NCI-H1436 treated with DMSO at 0.1 percent for 48 hours (cell line): ENCODE measurements at regions not wholly inside any gene's neighbourhood (a gene's known extent, or its start where the extent isn't known, plus 50 kb on each side); places are given as distances from the start of the nearest gene placed in this dataset.
A peak's percentile ranks its signal among the peaks of the same experiment; 100 is the strongest.

Experiments used
- DNase-seq: peaks from one replicate; lab custom pipeline; 2025; lab: John Stamatoyannopoulos, UW

DNA sequence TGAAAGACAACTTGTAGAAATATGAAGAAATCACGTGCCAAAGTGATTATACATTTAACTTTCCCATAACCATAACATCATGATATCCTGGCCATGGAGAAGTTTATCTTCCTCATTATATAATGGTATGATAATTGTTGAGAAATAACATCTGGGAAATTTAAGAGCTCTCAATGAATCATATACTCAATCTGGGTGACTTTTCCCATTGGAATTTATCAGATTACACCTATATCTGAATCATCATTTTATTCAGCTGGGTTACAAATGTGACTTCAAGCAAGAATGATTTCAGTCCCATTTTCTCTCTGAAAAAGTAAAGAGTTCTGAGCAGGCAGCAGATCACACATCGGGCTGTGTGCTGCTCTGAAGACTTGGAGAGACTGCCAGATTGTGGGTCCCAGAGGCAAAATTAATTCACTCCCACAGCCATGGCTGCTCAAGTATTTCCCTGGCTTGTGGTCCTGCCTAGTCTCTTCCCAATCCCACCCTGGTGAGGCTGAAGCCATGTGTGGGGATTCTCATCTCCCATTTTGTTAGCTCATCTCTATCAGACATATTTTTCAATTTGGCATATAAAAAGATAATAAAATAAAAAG lies 278.0 kb downstream of the MRPL39 start:
- no peak for DNase-seq

DNA sequence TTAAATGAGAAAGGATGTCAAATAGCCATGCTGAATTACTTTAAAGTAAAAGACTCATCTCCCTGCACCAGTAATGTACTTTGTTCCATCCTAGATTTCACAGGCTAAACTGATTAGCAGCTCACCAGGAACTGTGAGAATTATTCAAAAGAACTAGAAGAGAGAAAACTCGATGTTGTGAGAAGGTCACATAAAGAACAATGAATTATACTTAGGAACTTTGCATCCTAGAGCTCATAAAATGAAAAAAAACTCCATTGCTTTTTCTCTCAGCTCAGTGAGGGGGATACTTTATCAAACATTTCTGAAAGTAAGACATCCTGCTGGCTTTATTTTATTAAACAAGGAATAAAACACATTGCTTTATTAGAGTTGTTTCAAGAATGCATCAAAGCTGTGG lies 278.5 kb downstream of the MRPL39 start:
- DNase-seq = no peak

DNA sequence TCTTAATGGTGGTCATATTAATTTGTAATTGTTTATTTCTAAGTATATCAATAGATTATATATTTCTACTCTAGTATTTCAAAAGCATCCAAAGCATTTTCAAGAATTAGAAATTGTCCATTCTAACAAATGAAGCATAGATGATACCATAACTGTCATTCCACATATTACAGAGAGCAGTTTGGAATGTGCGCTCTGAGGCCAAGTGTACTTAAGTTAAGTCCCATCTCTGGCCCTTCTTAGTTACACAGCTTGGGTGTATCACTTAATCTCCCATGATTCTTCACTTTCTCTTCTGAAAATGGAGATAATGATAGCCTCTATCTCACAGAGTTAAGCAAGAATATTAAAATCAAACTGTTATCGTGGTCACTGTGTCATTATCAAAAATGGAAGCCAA lies 281.1 kb downstream of the MRPL39 start:
- DNase-seq = no peak

DNA sequence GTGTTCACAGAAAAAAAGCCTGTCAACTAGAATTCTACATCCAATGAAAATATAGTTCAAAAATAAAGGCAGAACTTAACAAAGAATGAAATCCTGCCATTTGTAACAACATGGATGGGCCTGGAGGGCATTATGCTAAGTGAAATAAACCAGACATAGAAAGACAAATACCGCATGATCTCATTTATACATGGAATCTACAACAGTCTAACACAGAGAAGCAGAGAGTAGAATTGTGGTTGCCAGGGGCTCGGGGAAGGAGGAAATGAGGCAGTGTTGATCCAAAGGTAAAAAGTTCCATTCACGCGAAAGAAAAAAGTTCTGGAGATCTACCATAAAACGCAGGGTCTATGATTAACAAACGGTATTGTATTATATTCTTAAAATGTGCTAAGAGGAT lies 282.6 kb downstream of the MRPL39 start:
- no peak for DNase-seq

DNA sequence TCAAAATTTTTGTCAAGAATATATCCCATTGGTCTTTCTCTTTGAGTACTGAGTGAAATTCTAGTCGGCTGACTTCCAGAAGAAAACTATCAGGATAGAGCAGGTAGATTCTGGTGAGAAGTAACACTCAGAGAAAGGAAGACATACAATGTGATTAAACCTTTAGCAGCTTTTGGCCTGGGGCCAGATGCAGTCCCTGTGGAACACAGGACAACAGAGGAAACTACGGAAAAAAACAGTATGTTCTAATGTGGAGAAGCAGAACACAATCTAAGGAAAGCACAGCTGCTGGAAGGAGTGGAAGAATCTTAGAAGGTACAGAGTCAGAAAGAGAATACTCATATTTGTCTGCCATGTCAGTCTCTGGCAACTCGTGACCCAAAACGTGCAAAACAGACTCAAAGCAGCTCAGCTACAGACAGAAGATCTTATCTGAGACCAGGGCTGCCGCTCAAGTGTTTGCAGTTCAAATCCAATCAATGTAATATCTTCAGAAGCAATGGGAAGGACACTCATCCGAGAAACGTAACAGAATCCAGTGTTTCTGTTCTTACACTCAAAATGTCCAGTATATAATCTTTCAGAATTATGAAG lies 283.8 kb downstream of the MRPL39 start:
- DNase-seq = no peak

DNA sequence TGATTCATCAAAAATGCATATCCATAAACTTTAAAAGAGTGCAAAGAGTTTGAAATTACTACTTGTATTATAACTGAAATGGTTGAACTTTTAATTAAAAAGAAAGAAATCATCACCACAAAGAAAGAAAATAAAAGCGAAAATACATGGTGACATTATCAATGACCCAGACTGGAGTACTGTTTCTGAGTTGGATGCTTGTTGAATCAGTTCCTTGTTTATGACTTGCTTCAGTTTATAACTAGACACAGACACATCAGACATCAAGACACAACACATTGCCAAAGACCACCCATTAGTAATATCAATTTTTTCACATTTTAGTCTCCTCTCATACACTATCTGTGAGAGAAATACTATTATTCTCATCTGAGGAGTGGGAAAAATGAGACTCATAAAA lies 293.0 kb downstream of the MRPL39 start:
- DNase-seq = no peak

DNA sequence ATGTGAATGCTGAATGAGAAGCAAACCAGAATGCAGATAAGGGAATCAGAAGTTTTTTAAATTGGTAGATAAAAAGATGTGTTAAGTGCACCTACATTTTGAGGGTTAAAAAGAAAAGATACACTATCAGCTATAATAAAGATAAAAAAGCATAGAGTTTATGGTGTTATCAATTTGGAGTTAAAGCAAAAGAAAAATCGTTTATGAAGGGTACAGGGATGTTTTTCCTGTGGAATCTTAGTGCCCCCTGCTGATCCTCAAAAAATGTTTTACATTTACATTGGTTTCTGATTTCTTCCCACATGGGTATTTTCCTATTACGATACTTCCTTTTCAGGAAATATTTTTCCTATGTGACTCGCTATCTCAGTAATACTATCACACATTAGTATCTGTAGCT lies 293.5 kb downstream of the MRPL39 start:
- DNase-seq = no peak

DNA sequence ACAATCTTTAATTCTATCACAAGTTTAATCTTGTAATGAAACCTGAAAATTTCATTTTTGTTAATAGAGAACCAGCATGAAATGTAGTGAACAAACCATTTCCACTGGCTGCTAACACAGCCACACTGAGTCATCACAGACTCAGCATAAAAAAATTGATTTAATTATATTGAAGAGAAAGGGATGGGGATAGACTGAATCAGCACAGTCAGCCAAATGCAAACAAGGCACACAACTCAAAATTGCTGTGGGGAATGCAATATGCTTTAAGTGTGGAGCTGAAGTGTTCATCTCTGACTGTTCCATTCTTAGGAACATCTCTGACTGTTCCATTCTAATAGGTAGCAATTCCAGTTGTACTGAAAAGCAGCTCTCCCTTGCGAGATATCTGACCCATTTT lies 299.8 kb downstream of the MRPL39 start:
- no peak for DNase-seq

DNA sequence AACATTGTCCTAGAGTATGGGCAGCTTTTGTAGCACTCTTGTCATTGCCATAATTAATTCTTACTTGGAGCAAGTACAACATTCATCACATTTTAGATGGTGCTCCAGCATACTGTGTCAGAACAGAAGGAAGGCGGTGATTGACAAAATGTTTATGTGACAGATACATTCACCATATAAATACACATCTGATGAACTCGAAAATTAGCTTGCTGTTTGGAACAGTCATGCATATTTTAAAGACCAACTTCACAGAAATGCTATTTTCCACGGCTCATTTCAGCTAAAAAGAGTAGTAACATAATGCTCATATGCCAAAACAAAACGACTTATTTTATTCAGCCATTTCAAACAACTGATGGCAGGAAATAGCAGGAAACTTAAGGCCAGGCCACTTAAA lies 302.7 kb downstream of the MRPL39 start:
- no peak for DNase-seq

DNA sequence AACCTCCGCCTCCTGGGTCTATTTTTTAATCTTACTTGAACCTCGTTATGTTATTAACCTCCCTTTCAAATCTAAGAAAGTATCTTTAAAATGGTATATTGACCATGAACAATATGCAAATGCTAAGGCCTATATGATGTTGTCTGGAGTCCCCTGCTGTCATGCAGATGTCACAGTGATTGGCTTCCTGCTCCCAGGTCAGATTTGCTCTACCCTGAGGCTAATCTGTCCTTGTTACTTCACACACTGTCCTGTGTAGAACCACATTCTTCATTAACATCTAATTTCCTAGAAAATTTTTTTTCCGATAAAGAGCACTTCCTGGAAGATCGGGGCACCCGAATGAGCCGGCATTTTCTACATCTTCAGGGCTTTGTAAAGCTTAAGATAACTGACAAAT lies 306.6 kb downstream of the MRPL39 start:
- DNase-seq = no peak

DNA sequence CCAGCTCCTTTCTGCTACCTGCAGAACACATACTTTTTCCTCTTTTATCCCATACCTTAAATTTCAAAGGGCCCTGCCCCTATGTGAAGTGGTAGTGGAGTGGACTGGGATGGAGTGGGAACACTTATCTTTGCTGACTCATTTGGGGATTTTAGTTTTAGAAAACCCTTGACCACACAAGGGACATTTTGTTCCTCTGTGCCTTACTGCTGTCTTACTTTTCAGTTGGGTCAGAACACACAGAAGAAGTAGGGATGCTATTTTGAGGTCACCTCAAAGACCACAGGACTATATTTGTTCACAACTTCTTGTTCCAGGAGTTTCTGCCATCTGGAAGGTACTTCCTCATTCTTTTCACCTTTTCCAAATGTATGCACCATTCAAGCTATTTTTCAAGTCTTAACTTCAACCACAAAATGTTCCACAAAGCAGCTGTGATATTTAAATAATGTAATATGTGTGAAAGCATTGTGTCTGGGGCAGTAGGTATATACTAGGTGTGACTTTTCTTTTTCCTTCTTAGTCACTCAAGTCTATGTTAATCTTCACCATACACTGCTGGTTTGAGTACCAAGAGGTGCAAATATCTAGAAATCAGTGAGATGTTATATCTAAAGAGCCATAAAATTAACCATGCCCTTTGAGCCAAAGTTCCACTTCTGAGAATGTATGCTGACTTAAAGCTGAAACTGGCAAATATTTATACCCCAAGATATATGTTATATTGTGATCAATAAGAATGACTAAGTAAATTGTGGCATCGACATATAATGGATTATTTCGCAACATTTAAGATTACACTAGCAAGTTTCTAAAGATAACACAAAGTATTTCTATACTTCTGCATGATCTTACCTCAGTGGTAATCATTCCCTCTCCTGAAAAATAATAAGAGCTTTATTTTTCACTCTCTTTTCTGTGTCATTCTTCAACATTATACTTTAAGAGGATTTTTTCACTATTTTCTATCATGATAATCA lies 308.5 kb downstream of the MRPL39 start:
- no peak for DNase-seq

DNA sequence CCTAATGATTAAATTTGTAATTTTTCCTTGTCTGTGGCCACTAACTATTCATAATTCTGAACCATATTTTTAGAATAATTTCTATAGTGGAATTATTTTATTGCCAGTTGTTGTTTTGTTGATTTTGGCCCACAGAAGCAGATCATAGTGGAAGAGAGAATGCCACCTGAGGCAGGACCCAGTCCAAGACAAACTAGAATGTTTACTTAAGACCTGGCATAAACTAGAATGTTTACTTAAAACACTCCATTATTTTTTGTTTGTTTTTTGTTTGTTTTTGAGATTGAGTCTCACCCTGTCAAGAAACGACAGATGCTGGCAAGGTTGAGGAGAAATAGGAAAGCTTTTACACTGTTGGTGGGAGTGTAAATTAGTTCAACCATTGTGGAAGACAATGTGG lies 310.2 kb downstream of the MRPL39 start:
- no peak for DNase-seq

DNA sequence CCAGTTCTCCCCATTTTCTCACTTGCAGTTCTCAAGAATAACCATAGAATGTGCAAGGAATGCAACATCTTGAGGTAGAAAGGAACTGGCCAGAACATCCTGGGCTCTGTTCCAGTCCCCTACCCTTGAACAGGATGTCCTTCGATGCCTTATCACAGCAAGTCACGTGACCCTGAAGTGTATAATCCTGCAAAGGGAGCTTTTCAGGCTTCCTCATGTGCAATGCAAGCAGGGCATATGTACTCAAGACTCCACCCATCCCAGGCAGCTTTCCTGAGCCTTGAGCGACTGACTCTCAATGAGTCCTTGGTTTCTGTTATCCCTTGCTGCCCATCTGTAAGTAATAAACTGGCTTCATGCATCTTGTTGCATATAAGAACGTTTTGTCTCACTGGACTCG lies 311.0 kb downstream of the MRPL39 start:
- DNase-seq = no peak

DNA sequence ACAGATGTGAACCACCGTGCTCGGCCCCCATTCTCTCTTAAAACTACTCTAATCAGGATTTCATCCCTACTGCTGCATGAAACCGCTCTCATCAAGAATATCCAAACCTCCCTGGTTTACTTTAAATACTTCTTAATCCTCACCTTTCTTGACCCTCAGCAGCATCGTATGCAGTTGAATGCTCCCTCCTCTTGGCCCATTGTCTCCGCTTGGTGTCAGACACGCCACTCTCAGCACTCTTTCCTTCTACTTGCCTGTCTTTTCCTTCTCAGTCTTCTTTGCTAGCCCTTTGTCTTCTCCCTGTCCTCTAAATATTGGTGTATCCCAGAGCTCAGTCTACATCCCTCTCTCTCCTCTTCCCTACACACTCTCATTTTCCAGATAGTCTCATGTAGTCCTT lies 314.9 kb downstream of the MRPL39 start:
- no peak for DNase-seq

DNA sequence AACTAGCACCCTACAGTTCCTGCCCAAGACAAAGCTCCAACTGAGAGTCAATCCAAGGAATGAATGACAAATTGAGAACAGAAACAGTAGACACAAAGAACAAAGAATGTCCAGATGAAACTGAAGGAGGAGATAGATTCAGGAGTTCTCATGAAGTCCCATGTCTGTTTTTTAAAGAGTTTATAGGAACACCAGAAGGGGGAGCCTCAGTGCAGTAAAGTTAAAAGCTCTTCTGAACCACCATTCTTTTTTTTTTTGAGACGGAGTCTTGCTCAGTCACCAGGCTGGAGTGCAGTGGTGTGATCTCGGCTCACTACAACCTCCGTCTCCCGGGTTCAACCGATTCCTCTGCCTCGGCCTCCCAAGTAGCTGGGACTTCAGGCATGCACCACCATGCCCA lies 323.6 kb downstream of the MRPL39 start:
- DNase-seq = no peak

DNA sequence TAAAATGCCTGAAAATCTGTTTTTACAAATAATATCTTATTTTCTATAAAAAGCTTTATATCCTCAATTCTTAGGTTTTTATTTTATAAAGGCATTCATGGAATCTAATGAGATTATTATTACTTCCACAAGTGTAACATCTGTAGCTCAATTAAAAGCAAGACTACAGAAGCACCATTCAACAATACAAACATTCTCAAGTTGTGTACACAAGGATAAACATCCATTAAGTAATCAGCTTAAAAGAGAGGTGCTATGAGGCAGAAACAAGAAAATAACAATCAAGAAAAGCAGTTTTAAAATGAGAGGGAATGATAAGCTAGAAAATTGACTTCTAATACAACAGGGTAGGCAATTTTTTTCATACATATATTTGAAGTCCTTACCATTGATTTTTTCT lies 326.1 kb downstream of the MRPL39 start:
- DNase-seq = peak; percentile 43

DNA sequence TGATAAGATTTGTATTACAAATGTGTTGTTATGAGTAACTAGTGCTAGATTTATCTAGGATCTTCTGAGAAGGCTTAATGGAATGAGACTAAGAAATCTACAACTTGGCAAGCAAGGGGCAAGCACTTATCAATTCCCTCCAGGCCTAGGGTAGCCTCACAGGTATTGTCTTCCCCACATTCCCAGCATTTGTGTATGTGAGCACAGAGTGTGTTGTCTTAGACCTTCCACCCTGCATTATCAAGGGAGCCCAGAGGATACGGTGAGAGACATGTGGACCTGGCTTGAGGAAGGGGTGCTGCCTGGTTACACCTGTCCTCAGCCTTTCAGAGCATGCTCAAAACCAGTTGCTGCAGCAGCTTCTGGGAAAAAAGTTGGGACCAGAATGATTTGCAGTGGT lies 327.2 kb downstream of the MRPL39 start:
- DNase-seq = no peak

DNA sequence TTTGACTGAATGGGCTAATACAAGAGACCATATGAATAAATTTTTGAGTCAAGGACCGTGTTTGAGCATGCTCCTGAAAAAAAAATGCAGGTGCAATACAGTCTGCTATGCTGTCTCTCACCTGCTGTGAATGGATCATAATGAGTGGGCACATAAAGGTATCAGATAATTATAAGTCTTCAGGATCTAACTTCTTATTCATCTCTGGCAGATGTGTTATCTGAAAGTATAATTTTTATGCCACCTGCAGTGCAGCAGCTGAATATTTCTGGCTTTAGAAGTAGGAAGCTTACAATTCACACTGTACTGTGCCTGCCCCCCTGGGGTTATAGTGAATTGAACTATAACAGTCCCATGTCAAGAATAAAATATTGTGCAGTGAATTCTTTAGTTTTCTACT lies 333.3 kb downstream of the MRPL39 start:
- no peak for DNase-seq

DNA sequence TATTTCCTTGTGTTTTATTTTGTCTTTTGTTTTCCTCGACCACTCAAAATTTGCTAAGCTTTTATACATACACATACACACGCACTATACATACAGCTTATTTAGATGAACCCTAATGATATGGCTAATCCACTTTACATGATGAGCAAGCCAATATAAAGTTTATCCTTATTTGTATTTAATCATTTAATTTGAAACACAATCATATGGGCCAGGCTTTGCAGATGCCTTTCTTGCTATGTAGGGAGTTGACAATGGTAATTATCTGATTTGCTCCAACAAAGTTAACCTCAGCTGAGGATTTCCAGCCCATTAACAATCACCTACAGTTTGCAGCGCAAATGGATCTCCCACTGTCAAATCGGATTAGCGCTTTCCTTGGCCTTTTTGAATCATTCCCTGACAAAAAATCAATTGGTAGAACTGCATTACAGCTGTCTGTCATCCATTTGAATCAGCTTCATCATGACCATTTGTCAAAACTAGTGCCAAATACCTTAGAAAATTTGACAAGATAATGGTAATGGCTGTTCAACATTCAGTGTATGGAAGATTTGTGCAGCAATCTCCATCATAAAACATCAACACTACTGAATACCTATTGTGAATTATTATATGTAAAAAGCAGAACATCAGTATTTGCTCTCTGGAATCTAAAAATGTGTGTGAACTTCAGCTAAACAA lies 352.6 kb downstream of the MRPL39 start:
- DNase-seq = no peak

DNA sequence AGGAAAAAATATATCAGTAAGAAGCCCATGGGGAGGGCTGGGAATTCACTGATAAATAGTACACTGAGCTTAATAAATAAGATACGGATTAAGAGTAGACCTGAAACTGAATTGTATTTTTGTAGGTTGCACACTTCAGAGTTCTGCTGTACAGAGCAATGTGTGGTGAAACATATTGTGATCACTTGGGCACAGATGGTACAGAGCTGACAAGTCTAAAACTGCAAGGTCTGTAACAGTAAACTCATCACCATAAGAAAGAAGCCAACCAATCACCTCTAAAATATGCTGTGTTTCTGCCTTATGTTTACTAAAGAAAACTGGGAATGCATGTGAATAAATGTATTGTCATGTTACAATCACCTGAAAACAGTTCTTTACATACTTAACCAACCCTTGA lies 360.7 kb downstream of the MRPL39 start:
- DNase-seq = no peak

DNA sequence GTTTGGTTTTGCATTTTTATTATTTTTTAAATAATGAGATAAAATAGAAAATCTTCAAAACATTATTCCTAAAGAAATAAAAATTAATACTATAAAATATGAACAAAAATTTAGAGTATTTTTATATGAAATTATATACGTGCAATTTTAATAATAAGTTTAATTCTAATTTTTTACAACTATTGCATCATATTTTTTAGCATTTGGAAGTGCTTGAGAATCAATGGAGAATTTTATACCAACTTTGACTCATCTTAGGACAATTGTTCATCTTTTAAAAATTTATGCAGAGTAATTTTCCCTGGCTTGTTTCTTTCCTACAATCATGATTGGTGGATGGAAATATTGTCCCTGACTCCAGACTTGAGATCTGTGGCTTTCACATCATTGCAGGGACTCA lies 362.5 kb downstream of the MRPL39 start:
- DNase-seq = no peak

DNA sequence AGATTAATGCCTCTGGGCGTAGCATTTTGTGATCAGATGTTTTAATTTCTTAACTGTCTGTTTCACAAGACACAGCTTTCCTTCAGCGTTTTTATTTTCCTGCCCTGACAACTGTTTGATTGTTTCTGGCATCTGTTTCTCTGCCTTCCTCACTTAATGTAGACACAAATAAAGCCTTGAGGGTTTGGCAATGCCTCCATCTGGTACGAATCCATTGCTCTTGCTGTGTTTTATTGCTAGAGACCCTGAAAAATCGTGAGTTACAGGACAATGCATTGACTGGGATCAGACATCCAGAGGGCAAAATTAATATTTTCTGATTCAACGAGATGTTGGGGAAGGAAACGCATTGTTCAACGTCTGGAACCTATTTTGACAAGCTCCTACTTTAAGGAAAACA lies 363.5 kb downstream of the MRPL39 start:
- DNase-seq = no peak

DNA sequence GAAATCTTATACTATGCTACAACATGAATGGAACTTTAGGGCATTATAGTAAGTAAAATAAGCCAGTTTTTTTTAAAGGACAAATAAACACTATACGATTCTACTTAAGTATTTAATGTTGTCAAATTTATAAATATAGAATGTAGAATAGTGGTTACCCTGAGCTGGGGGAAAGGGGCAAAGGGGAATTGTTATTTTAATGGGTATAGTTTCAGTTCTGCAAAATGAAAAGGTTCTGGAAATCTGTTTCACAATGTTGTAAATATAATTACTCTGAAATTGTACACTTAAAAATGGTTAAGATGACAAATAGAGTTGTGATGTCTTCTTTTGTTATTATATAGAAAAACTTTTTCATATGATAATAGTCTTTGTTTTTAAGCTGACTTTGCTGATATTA lies 366.3 kb downstream of the MRPL39 start:
- DNase-seq = no peak
